ENCODE measurements at regions not wholly inside any gene's neighbourhood (a gene's known extent, or its start where the extent isn't known, plus 50 kb on each side); places are given as distances from the start of the nearest gene placed in this dataset.

DNA sequence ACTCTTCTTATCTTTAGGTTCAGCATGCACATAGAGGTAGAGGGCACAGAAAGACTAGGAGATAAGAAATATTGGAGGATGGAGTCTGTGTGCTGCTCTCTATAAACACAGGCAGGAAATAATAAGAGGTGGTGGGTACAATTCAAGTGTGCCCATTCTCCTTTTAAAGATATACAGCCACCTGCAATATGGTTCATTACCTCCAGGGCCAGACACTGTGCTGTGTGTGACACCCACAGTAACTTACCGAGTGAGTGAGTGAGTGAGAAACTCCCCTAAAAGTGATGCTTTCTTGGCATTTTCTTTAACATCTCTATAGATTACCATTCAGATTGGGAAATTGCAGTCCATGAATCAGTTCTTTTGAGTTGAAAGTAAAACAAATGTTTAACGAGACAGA is 311.8 kb upstream of the KCNN2 start:
- TF ChIP-seq, protein P1, sequence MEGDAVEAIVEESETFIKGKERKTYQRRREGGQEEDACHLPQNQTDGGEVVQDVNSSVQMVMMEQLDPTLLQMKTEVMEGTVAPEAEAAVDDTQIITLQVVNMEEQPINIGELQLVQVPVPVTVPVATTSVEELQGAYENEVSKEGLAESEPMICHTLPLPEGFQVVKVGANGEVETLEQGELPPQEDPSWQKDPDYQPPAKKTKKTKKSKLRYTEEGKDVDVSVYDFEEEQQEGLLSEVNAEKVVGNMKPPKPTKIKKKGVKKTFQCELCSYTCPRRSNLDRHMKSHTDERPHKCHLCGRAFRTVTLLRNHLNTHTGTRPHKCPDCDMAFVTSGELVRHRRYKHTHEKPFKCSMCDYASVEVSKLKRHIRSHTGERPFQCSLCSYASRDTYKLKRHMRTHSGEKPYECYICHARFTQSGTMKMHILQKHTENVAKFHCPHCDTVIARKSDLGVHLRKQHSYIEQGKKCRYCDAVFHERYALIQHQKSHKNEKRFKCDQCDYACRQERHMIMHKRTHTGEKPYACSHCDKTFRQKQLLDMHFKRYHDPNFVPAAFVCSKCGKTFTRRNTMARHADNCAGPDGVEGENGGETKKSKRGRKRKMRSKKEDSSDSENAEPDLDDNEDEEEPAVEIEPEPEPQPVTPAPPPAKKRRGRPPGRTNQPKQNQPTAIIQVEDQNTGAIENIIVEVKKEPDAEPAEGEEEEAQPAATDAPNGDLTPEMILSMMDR (IDR thresholded peaks at IDR 0.05) = no peak
- TF ChIP-seq POLR2A (IDR thresholded peaks at IDR 0.05) = no peak
